D721Med (cell line): ENCODE measurements at regions not wholly inside any gene's neighbourhood (a gene's known extent, or its start where the extent isn't known, plus 50 kb on each side); places are given as distances from the start of the nearest gene placed in this dataset.
"Not testable (repeated sequence)": the region's sequence is repeated elsewhere in the genome, so short reads cannot be mapped to it uniquely, and the experiment has no call there.

Experiments
- DNase-seq: peaks from one replicate; pipeline ENCODE4 v3.0.0; 2011; ENCODE audit warnings: low spot score; ENCODE audit not compliant: insufficient read length
- FAIRE-seq: peaks from 2 replicates; lab custom pipeline; 2011; peaks lifted over from hg19 to GRCh38; lab: Jason Lieb, UNC
- CTCF ChIP-seq: IDR thresholded peaks from 2 replicates; pipeline ENCODE4 v1.5.1; 2012; ENCODE audit warnings: mild to moderate bottlenecking, control low read depth; ENCODE audit not compliant: insufficient read depth; ENCODE audit errors: missing control alignments

- no peak for FAIRE-seq
- no peak for TF ChIP-seq CTCF
- DNase-seq: no peak
Observed at GRCh38 chr14:87613881-87614280, 379.1 kb downstream of the GALC start.

GRCh38 chr14:87607056-87607455 lies 385.9 kb downstream of the GALC start:
- not testable (repeated sequence) for FAIRE-seq, DNase-seq

GRCh38 chr14:87601036-87601435 lies 391.9 kb downstream of the GALC start:
- no peak for TF ChIP-seq CTCF
- DNase-seq: no peak
- no peak for FAIRE-seq

- FAIRE-seq (no peak), DNase-seq (no peak)
- no peak for TF ChIP-seq CTCF
Observed at GRCh38 chr14:87600240-87600639, 392.7 kb downstream of the GALC start.

- FAIRE-seq (no peak), DNase-seq (no peak)
- TF ChIP-seq CTCF: no peak
Observed at GRCh38 chr14:87581298-87581697, 411.7 kb downstream of the GALC start.

GRCh38 chr14:87579036-87579435 lies 413.9 kb downstream of the GALC start:
- TF ChIP-seq CTCF: no peak
- FAIRE-seq: no peak
- no peak for DNase-seq

GRCh38 chr14:87575378-87575777 lies 417.6 kb downstream of the GALC start:
- no peak for TF ChIP-seq CTCF
- no peak for DNase-seq
- no peak for FAIRE-seq

- no peak for DNase-seq
- TF ChIP-seq CTCF: no peak
- FAIRE-seq: no peak
Observed at GRCh38 chr14:87573591-87573990, 419.4 kb downstream of the GALC start.
